Neutrophil (primary cell): ENCODE measurements at regions not wholly inside any gene's neighbourhood (a gene's known extent, or its start where the extent isn't known, plus 50 kb on each side); places are given as distances from the start of the nearest gene placed in this dataset.

Experiments
- H3K27ac ChIP-seq: fragments of 200-600 bp; sonication (generic); 2 replicates; pipeline ENCODE4 v1.5.1; 2016; ENCODE audit warnings: mild to moderate bottlenecking, moderate library complexity
- H3K27me3 ChIP-seq: fragments of 200-600 bp; sonication (generic); 2 replicates; pipeline ENCODE4 v1.6.0; 2016; ENCODE audit warnings: mild to moderate bottlenecking
- H3K36me3 ChIP-seq: fragments of 200-600 bp; sonication (generic); 2 replicates; pipeline ENCODE4 v1.5.1; 2017
- H3K4me1 ChIP-seq, 2 experiments: fragments of 200-600 bp in 1 of 2; sonication (generic) in 1 of 2; 1 replicate in 1 of 2; 2 replicates in 1 of 2; pipeline versions ENCODE4 v1.5.1 to v1.6.1; 2013 to 2016; ENCODE audit warnings: low read depth in 1 of 2, low read length in 1 of 2, mild to moderate bottlenecking in 1 of 2, moderate library complexity in 1 of 2; ENCODE audit not compliant: control insufficient read depth in 1 of 2, insufficient read depth in 1 of 2
- H3K4me3 ChIP-seq, 2 experiments: fragments of 200-600 bp in 1 of 2; sonication (generic) in 1 of 2; 1 replicate in 1 of 2; 2 replicates in 1 of 2; pipeline ENCODE4 v1.5.1; 2013 to 2016; ENCODE audit warnings: low read depth in 1 of 2, low read length in 1 of 2, mild to moderate bottlenecking in 1 of 2, moderate library complexity in 1 of 2
- H3K9me3 ChIP-seq: fragments of 200-600 bp; sonication (generic); 2 replicates; pipeline ENCODE4 v1.5.1; 2016
- CTCF ChIP-seq: fragments of 200-600 bp; sonication (generic); IDR thresholded peaks from 2 replicates; pipeline ENCODE4 v1.5.1; 2016; ENCODE audit warnings: antibody characterized with exemption

GRCh38 chr22:48743601-48744282 lies 1083.9 kb downstream of the BRD1 start:
- no peak overlapping the region for H3K27ac ChIP-seq
- H3K4me3 ChIP-seq = no peak overlapping the region
- H3K4me1 ChIP-seq = no peaks in the 10 kb centered on the region
- no peaks in the 10 kb centered on the region for H3K27me3 ChIP-seq
- no peaks in the 10 kb centered on the region for H3K36me3 ChIP-seq
- TF ChIP-seq CTCF = no peak
- H3K9me3 ChIP-seq = no peaks in the 10 kb centered on the region

- H3K36me3 ChIP-seq = no peaks in the 10 kb centered on the region
- no peak for TF ChIP-seq CTCF
- H3K27me3 ChIP-seq = no peaks in the 10 kb centered on the region
- no peak overlapping the region for H3K27ac ChIP-seq
- H3K4me1 ChIP-seq = no peaks in the 10 kb centered on the region
- no peak overlapping the region for H3K4me3 ChIP-seq
- no peaks in the 10 kb centered on the region for H3K9me3 ChIP-seq
These were observed 1084.9 kb downstream of the BRD1 start for GRCh38 chr22:48742556-48743343.

- Histone ChIP-seq H3K36me3 (no peaks in the 10 kb centered on the region), H3K4me3 (no peak overlapping the region), H3K4me1 (no peaks in the 10 kb centered on the region), H3K27ac (no peak overlapping the region), H3K9me3 (no peaks in the 10 kb centered on the region), H3K27me3 (no peaks in the 10 kb centered on the region)
- TF ChIP-seq CTCF = no peak
These were observed 1085.5 kb downstream of the BRD1 start for GRCh38 chr22:48742191-48742555.

GRCh38 chr22:48741540-48741939 lies 1086.1 kb downstream of the BRD1 start:
- Histone ChIP-seq H3K9me3 (no peaks in the 10 kb centered on the region), H3K27me3 (no peaks in the 10 kb centered on the region), H3K4me1 (no peaks in the 10 kb centered on the region), H3K4me3 (no peak overlapping the region), H3K27ac (no peak overlapping the region), H3K36me3 (no peaks in the 10 kb centered on the region)
- TF ChIP-seq CTCF = no peak

- Histone ChIP-seq H3K9me3 (no peaks in the 10 kb centered on the region), H3K4me1 (no peaks in the 10 kb centered on the region), H3K27me3 (no peaks in the 10 kb centered on the region), H3K36me3 (no peaks in the 10 kb centered on the region), H3K4me3 (no peak overlapping the region), H3K27ac (no peak overlapping the region)
- no peak for TF ChIP-seq CTCF
These were observed 1086.8 kb downstream of the BRD1 start for GRCh38 chr22:48740731-48741405.
